GM12878 (cell line): ENCODE measurements at regions not wholly inside any gene's neighbourhood (a gene's known extent, or its start where the extent isn't known, plus 50 kb on each side); places are given as distances from the start of the nearest gene placed in this dataset.

Experiments used
- ATAC-seq: fragments of 200-7000 bp; cut with Tn5 transposase; 3 replicates; pipeline ENCODE4 v1.9.1; 2020; ENCODE audit warnings: mild to moderate bottlenecking, moderate library complexity
- BruUV-seq: library from RNA; stranded (reverse); fragments of 400-500 nt; replicated peaks from 2 replicates; lab custom pipeline; 2021; lab: Mats Ljungman, UMichigan
- CTCF ChIA-PET: fragments of 300-600 bp; sonication (Branson Sonifier 250); formaldehyde crosslinking; extraction: SDS; loops from one replicate; lab custom pipeline; 2021; ENCODE audit warnings: inconsistent platforms; lab: Yijun Ruan, JAX
- POLR2A ChIA-PET: fragments of 350-600 bp; formaldehyde crosslinking; extraction: SDS; loops from one replicate; lab custom pipeline; 2021; ENCODE audit warnings: inconsistent platforms; lab: Charles Lee
- RAD21 ChIA-PET: fragments of 300-600 bp; sonication (Branson Sonifier 250); formaldehyde crosslinking; loops from one replicate; lab custom pipeline; 2023; ENCODE audit warnings: antibody characterized with exemption; ENCODE audit not compliant: unreplicated experiment; lab: Charles Lee
- SMC1A ChIA-PET: fragments of 300-600 bp; sonication (Branson Sonifier 250); formaldehyde crosslinking; loops from one replicate; lab custom pipeline; 2023; ENCODE audit not compliant: unreplicated experiment, uncharacterized antibody; lab: Charles Lee
- DNase-seq: peaks from one replicate; pipeline ENCODE4 v3.0.0-alpha.2; 2011; ENCODE audit warnings: low read depth, low spot score
- FAIRE-seq: peaks from 3 replicates; lab custom pipeline; 2011; peaks lifted over from hg19 to GRCh38; lab: Jason Lieb, UNC
- H2AFZ ChIP-seq: 2 replicates; pipeline ENCODE4 v1.6.0; 2011; ENCODE audit warnings: low read depth, low read length, control low read depth; ENCODE audit not compliant: control insufficient read depth
- H3K27ac ChIP-seq: 2 replicates; pipeline ENCODE4 v1.5.1; 2011; ENCODE audit warnings: control low read depth; ENCODE audit not compliant: control insufficient read depth, insufficient read depth
- H3K27me3 ChIP-seq, 2 experiments: replicated peaks in 1 of 2; 2 replicates each; pipeline versions ENCODE4 v1.6.0 to v1.6.1; 2011; ENCODE audit warnings: low read length in 1 of 2; ENCODE audit not compliant: control insufficient read depth in 2 of 2, insufficient read depth in 2 of 2
- H3K36me3 ChIP-seq, 2 experiments: 2 replicates each; pipeline ENCODE4 v1.5.1; 2011; ENCODE audit warnings: low read length in 1 of 2; ENCODE audit not compliant: control insufficient read depth in 2 of 2, insufficient read depth in 2 of 2
- H3K4me1 ChIP-seq: 2 replicates; pipeline ENCODE4 v1.6.1; 2011; ENCODE audit warnings: mild to moderate bottlenecking, low read length, moderate library complexity, mixed read lengths; ENCODE audit not compliant: control insufficient read depth, insufficient read depth
- H3K4me2 ChIP-seq: 2 replicates; pipeline ENCODE4 v1.6.0; 2011; ENCODE audit warnings: control low read depth; ENCODE audit not compliant: control insufficient read depth, insufficient read depth
- H3K4me3 ChIP-seq: fragments of 200-600 bp; sonication (generic); 2 replicates; pipeline ENCODE4 v1.5.1; 2016
- H3K79me2 ChIP-seq: 2 replicates; pipeline ENCODE4 v1.6.0; 2011; ENCODE audit warnings: low read length; ENCODE audit not compliant: control insufficient read depth, insufficient read depth
- H3K9ac ChIP-seq: 2 replicates; pipeline ENCODE4 v1.8.0; 2011; ENCODE audit warnings: low read length, control low read depth, mixed read lengths; ENCODE audit not compliant: control insufficient read depth, insufficient read depth
- H3K9me3 ChIP-seq: replicated peaks from 3 replicates; pipeline ENCODE4 v1.5.1; 2011; ENCODE audit warnings: mild to moderate bottlenecking, low read length; ENCODE audit not compliant: control insufficient read depth, insufficient read depth
- H4K20me1 ChIP-seq: 2 replicates; pipeline ENCODE4 v1.6.0; 2011; ENCODE audit not compliant: control insufficient read depth, insufficient read depth
- BCL3 ChIP-seq: IDR thresholded peaks from 2 replicates; pipeline ENCODE4 v1.6.1; 2011; ENCODE audit warnings: borderline replicate concordance, low read depth, mild to moderate bottlenecking, moderate library complexity, low read length; ENCODE audit not compliant: insufficient read depth, poor library complexity, severe bottlenecking
- E2F4 ChIP-seq: IDR thresholded peaks from 2 replicates; pipeline ENCODE4 v1.6.1; 2012; ENCODE audit warnings: low read depth, low read length, improper control_type of control experiment
- RB1 ChIP-seq: fragments of 450-650 bp; formaldehyde crosslinking; IDR thresholded peaks from 2 replicates; pipeline ENCODE4 v1.6.1; 2017; ENCODE audit warnings: mild to moderate bottlenecking, borderline replicate concordance
- RELB ChIP-seq: fragments of 450-650 bp; IDR thresholded peaks from 2 replicates; pipeline ENCODE4 v1.6.1; 2017; ENCODE audit warnings: low read depth, mild to moderate bottlenecking, moderate library complexity
- RUNX3 ChIP-seq: IDR thresholded peaks from 2 replicates; pipeline ENCODE4 v1.6.1; 2012; ENCODE audit warnings: low read length, inconsistent platforms
- WGBS: methylation state at CpG from one replicate; pipeline ENCODE4 v1.1.6; 2016; ENCODE audit warnings: low lambda C conversion rate; ENCODE audit not compliant: insufficient replicate concordance, insufficient coverage; ENCODE audit errors: missing lambda C conversion rate; 5-methylcytosine and 5-hydroxymethylcytosine counted together
- in situ Hi-C: fragments of 300-500 bp; cut with MboI; formaldehyde crosslinking; loops from 9 replicates; pipeline ENCODE4 v1.14.3; 2018; ENCODE audit warnings: mixed read lengths
- intact Hi-C: fragments of 100-400 bp; cut with micrococcal nuclease; formaldehyde crosslinking; loops from one replicate; pipeline ENCODE4 v1.14.2; 2022; ENCODE audit not compliant: unreplicated experiment

- DNase-seq, result no peak
- Histone ChIP-seq H2AFZ (no peak overlapping the region), H3K9ac (no peak overlapping the region), H3K9me3 (no peaks in the 10 kb centered on the region; the same call in 2 of the 3 replicates), H3K79me2 (no peaks in the 10 kb centered on the region), H3K4me1 (no peaks in the 10 kb centered on the region), H3K4me2 (no peak overlapping the region), H3K27ac (no peak overlapping the region), H3K36me3 (no peaks in the 10 kb centered on the region), H3K4me3 (no peak overlapping the region), H4K20me1 (no peaks in the 10 kb centered on the region), H3K27me3 (peaks cover 0 to 3% of the 10 kb centered on the region in 2 experiments; a peak in 1 of 4 replicates)
- WGBS, result 0% methylated on average over 3 of the region's 3 CpGs
- TF ChIP-seq BCL3 (no peak), E2F4 (no peak), RUNX3 (no peak), RB1 (no peak), RELB (no peak)
- BruUV-seq, result no TSS peak
- RAD21 ChIA-PET, result no interaction called here
- no peak for FAIRE-seq
- SMC1A ChIA-PET, result no interaction called here
- intact Hi-C loops (no loop called here), in situ Hi-C loops (no loop called here)
- CTCF ChIA-PET, result no interaction called here
- no peak for ATAC-seq
- POLR2A ChIA-PET, result no interaction called here
Observed at GRCh38 chr20:40538131-40538530, 150.9 kb downstream of the MAFB start.
